Chondrocyte (in vitro differentiated cells): ENCODE measurements at regions not wholly inside any gene's neighbourhood (a gene's known extent, or its start where the extent isn't known, plus 50 kb on each side); places are given as distances from the start of the nearest gene placed in this dataset.

Experiments
- DNase-seq: peaks from one replicate; pipeline ENCODE4 v3.0.0; 2021; ENCODE audit warnings: mixed read lengths, low spot score
- H3K27ac Mint-ChIP-seq: one replicate; pipeline ENCODE4 v1.8.0; 2021; ENCODE audit warnings: mild to moderate bottlenecking, moderate library complexity, mixed read lengths; ENCODE audit not compliant: unreplicated experiment
- H3K27me3 Mint-ChIP-seq: 2 replicates; pipeline ENCODE4 v1.8.0; 2021; ENCODE audit warnings: low read depth, mixed read lengths
- H3K36me3 Mint-ChIP-seq: 2 replicates; pipeline ENCODE4 v1.8.0; 2021; ENCODE audit warnings: low read depth, mixed read lengths
- H3K4me1 Mint-ChIP-seq: 2 replicates; pipeline ENCODE4 v1.8.0; 2021; ENCODE audit warnings: low read depth, mild to moderate bottlenecking, mixed read lengths
- H3K4me3 Mint-ChIP-seq: one replicate; pipeline ENCODE4 v1.8.0; 2021; ENCODE audit warnings: mild to moderate bottlenecking, moderate library complexity, mixed read lengths; ENCODE audit not compliant: unreplicated experiment
- H3K9me3 Mint-ChIP-seq: 2 replicates; pipeline ENCODE4 v1.8.0; 2021; ENCODE audit warnings: low read depth, mixed read lengths
- TF ChIP-seq, protein P1 (sequence below): fragments of 200-600 bp; sonication (generic); IDR thresholded peaks from 2 replicates; pipeline ENCODE4 v1.5.0; 2021; ENCODE audit warnings: antibody characterized with exemption, mild to moderate bottlenecking, moderate library complexity

DNA sequence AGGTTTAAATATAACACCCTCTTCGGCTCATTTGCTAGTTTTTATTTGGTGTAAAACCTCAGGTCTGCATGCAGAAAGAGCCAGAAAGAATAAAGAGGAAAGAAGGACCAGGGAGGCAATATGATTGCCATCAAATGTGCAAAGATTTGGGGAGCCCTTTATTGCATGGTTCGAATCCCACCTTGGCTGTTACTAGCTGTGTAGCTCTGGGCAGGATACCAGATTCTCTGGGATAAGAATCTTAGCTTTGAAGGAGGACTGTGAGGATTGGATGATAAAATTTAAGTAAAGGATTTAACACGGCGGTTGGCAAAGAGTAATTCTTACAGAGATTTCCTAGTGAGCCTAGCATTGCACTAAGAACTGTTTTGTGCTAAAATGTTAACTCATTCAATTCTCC, 510.2 kb upstream of the LCORL start:
- Mint-ChIP-seq H3K4me1 (no peaks in the 10 kb centered on the region), H3K27ac (no peak overlapping the region), H3K9me3 (peaks cover 5% of the 10 kb centered on the region), H3K4me3 (no peak overlapping the region), H3K27me3 (peaks cover 1% of the 10 kb centered on the region), H3K36me3 (no peaks in the 10 kb centered on the region)
- TF ChIP-seq, protein P1, sequence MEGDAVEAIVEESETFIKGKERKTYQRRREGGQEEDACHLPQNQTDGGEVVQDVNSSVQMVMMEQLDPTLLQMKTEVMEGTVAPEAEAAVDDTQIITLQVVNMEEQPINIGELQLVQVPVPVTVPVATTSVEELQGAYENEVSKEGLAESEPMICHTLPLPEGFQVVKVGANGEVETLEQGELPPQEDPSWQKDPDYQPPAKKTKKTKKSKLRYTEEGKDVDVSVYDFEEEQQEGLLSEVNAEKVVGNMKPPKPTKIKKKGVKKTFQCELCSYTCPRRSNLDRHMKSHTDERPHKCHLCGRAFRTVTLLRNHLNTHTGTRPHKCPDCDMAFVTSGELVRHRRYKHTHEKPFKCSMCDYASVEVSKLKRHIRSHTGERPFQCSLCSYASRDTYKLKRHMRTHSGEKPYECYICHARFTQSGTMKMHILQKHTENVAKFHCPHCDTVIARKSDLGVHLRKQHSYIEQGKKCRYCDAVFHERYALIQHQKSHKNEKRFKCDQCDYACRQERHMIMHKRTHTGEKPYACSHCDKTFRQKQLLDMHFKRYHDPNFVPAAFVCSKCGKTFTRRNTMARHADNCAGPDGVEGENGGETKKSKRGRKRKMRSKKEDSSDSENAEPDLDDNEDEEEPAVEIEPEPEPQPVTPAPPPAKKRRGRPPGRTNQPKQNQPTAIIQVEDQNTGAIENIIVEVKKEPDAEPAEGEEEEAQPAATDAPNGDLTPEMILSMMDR, result no peak
- DNase-seq, result no peak

DNA sequence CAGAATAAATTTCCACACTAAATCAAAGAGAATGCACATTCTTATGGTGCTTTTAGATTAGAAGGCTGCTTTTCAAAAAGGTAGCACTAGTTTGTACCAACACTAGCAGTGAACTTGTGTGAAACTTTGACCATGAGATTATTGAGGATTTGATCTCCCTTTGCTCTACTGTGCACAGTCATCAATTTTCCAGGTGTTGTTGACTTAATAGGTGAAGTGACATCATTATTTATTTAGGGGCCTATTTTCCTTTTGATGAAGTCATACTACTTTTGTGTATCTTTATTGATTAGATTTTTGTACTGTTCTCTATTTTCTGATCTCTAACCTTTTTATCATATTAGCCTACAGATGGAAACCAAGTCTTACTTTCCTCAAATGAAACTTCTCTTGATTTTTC, 507.9 kb upstream of the LCORL start:
- DNase-seq, result no peak
- TF ChIP-seq, protein P1, result no peak
- Mint-ChIP-seq H3K27ac (no peak overlapping the region), H3K27me3 (peaks cover 1% of the 10 kb centered on the region), H3K36me3 (no peaks in the 10 kb centered on the region), H3K4me1 (no peaks in the 10 kb centered on the region), H3K4me3 (no peak overlapping the region), H3K9me3 (peaks cover 5% of the 10 kb centered on the region)

DNA sequence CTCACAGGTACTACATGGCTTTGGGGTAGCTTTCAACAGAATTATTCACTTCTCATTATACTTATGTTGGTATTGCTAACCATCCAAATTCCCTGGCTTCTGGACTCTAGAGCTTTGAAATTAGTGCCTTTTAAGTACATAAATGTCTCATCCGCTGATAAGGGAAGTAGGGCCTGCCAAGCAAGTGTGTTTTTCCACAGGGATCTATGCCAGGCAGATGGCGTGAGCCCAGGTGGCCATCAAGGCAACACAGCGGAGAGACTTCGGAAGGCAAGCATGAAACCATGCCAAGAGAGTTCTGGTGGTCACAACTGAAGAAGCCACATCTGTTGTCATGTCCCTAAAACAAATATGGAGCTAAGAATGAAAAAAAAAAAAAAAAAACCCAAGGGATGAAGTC, 503.1 kb upstream of the LCORL start:
- H3K27ac Mint-ChIP-seq, result no peak overlapping the region
- no peak for DNase-seq
- no peak overlapping the region for H3K4me3 Mint-ChIP-seq
- no peaks in the 10 kb centered on the region for H3K36me3 Mint-ChIP-seq
- peaks cover 2% of the 10 kb centered on the region for H3K9me3 Mint-ChIP-seq
- peaks cover 4% of the 10 kb centered on the region for H3K27me3 Mint-ChIP-seq
- H3K4me1 Mint-ChIP-seq, result no peaks in the 10 kb centered on the region
- TF ChIP-seq, protein P1, result no peak

DNA sequence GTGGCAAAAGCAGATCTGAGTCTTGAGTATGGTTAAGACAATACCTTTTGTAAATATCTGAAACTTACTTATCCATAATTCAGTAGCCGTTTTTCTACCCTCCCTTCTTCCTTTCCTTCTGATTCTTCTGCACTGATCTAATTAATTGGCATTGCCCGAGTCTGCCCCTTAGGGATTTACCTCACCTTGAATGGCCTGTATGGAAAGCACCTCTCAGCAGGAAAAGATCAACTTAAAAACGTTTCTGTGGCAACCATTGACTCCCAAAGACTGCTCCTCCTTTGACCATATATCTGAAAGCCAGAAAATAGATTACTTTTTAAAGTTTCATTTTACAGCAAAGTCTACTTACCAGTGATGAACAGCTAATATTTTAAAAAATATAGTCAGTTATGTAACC, 496.5 kb upstream of the LCORL start:
- peak overlapping the region; percentile 11 for H3K27ac Mint-ChIP-seq
- no peak for DNase-seq
- no peak overlapping the region for H3K4me3 Mint-ChIP-seq
- TF ChIP-seq, protein P1, result no peak
- H3K4me1 Mint-ChIP-seq, result no peaks in the 10 kb centered on the region
- peaks cover 4% of the 10 kb centered on the region for H3K27me3 Mint-ChIP-seq
- H3K9me3 Mint-ChIP-seq, result peaks cover 2% of the 10 kb centered on the region
- no peaks in the 10 kb centered on the region for H3K36me3 Mint-ChIP-seq

DNA sequence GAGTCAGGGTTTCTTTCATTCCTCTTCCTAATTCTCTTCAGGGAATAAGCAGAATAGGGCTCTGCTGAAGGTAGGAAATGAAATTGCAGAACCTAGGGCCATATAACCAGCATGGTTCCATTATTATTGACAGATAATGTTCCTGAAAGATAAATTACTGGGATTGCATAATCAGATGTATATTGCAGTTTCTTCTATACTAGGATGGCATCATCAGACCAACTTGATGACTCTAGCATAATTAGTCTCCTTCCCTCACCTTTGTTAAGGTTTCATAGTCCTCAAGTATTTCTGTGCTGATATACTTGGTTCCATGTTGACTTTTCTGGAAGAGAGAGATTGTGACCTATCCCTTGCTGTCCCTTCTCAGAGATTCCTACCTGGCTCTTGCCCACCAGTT, 492.3 kb upstream of the LCORL start:
- TF ChIP-seq, protein P1, result no peak
- DNase-seq, result no peak
- H3K4me1 Mint-ChIP-seq, result no peaks in the 10 kb centered on the region
- no peak overlapping the region for H3K27ac Mint-ChIP-seq
- H3K27me3 Mint-ChIP-seq, result peaks cover 2% of the 10 kb centered on the region
- H3K9me3 Mint-ChIP-seq, result no peaks in the 10 kb centered on the region
- H3K36me3 Mint-ChIP-seq, result no peaks in the 10 kb centered on the region
- no peak overlapping the region for H3K4me3 Mint-ChIP-seq
